K562 (cell line): ENCODE measurements at regions not wholly inside any gene's neighbourhood (a gene's known extent, or its start where the extent isn't known, plus 50 kb on each side); places are given as distances from the start of the nearest gene placed in this dataset.

Experiments used
- ATAC-seq: fragments of 200-7000 bp; cut with Tn5 transposase; 3 replicates; pipeline ENCODE4 v1.9.1; 2020; ENCODE audit warnings: moderate library complexity
- BruUV-seq: library from RNA; stranded (reverse); fragments of 400-500 nt; replicated peaks from 2 replicates; lab custom pipeline; 2021; lab: Mats Ljungman, UMichigan
- CTCF ChIA-PET: fragments of 300-600 bp; formaldehyde crosslinking; extraction: SDS; loops from one replicate; lab custom pipeline; 2021; ENCODE audit warnings: low intra/inter-chr PET ratio; lab: Yijun Ruan, JAX
- POLR2A ChIA-PET: fragments of 300-600, 350-650 bp; sonication (Branson Sonifier 250); formaldehyde crosslinking; extraction: SDS; loops from one replicate; lab custom pipeline; 2021; ENCODE audit warnings: antibody characterized with exemption, inconsistent platforms; lab: Yijun Ruan, JAX
- DNase-seq, 4 experiments: peaks; one replicate each; pipeline versions ENCODE4 v3.0.0 to v3.0.0-alpha.2; 2011 to 2018; ENCODE audit warnings: low spot score in 3 of 4, mixed read lengths in 3 of 4; ENCODE audit errors: extremely low read depth in 1 of 4
- FAIRE-seq: peaks from 2 replicates; lab custom pipeline; 2011; peaks lifted over from hg19 to GRCh38; lab: Jason Lieb, UNC
- H2AFZ ChIP-seq: 2 replicates; pipeline ENCODE4 v1.6.0; 2011; ENCODE audit warnings: low read depth, low read length, control low read depth, inconsistent platforms
- H3K27ac ChIP-seq: fragments of 200-600 bp; 3 replicates; pipeline ENCODE4 v1.8.0; 2011; ENCODE audit warnings: low read depth, mild to moderate bottlenecking, control low read depth, inconsistent platforms, low read length, moderate library complexity, mixed read lengths; ENCODE audit errors: extremely low read depth
- H3K27me3 ChIP-seq, 2 experiments: fragments of 300-600 bp in 1 of 2; 2 replicates in 1 of 2; 3 replicates in 1 of 2; pipeline versions ENCODE4 v1.6.0 to v1.8.0; 2011; ENCODE audit warnings: inconsistent platforms in 2 of 2, low read length in 2 of 2, mild to moderate bottlenecking in 1 of 2, mixed read lengths in 1 of 2, moderate library complexity in 1 of 2; ENCODE audit not compliant: control insufficient read depth in 2 of 2, insufficient read depth in 2 of 2
- H3K36me3 ChIP-seq: fragments of 300-600 bp; 3 replicates; pipeline ENCODE4 v1.8.0; 2011; ENCODE audit warnings: mild to moderate bottlenecking, low read length, inconsistent platforms; ENCODE audit not compliant: control insufficient read depth, insufficient read depth
- H3K4me1 ChIP-seq, 2 experiments: fragments of 200-600 bp in 1 of 2; replicated peaks in 1 of 2; 2 replicates in 1 of 2; 3 replicates in 1 of 2; pipeline versions ENCODE4 v1.5.1 to v1.8.0; 2011; ENCODE audit warnings: inconsistent platforms in 2 of 2, low read length in 2 of 2, mild to moderate bottlenecking in 1 of 2, mixed read lengths in 1 of 2, moderate library complexity in 1 of 2; ENCODE audit not compliant: control insufficient read depth in 2 of 2, insufficient read depth in 2 of 2
- H3K4me2 ChIP-seq: 2 replicates; pipeline ENCODE4 v1.6.1; 2011; ENCODE audit warnings: low read length, control low read depth, inconsistent platforms, mixed read lengths; ENCODE audit not compliant: insufficient read depth
- H3K4me3 ChIP-seq: fragments of 200-600 bp; sonication (generic), shearing (Covaris generic); 2 replicates; pipeline ENCODE4 v1.5.1; 2016; ENCODE audit warnings: control low read depth, inconsistent platforms
- H3K79me2 ChIP-seq: fragments of 200-600 bp; 3 replicates; pipeline ENCODE4 v1.8.0; 2011; ENCODE audit warnings: low read length, inconsistent platforms; ENCODE audit not compliant: control insufficient read depth, insufficient read depth
- H3K9ac ChIP-seq, 2 experiments: 2 replicates each; pipeline versions ENCODE4 v1.6.0 to v1.6.1; 2011; ENCODE audit warnings: low read depth in 2 of 2, low read length in 2 of 2, control low read depth in 1 of 2, inconsistent platforms in 1 of 2, mild to moderate bottlenecking in 1 of 2, mixed read lengths in 1 of 2; ENCODE audit not compliant: insufficient read depth in 1 of 2
- H3K9me1 ChIP-seq: one replicate; pipeline ENCODE4 v1.6.0; 2011; ENCODE audit warnings: inconsistent platforms, mild to moderate bottlenecking, low read length, moderate library complexity; ENCODE audit not compliant: control insufficient read depth, insufficient read depth
- H3K9me3 ChIP-seq: replicated peaks from 2 replicates; pipeline ENCODE4 v1.5.1; 2011; ENCODE audit warnings: low read depth, low read length, inconsistent platforms; ENCODE audit not compliant: control insufficient read depth, insufficient read depth
- H4K20me1 ChIP-seq: replicated peaks from 2 replicates; pipeline ENCODE4 v1.6.1; 2011; ENCODE audit warnings: low read length, inconsistent platforms, mixed read lengths; ENCODE audit not compliant: control insufficient read depth, insufficient read depth
- ARHGAP35 ChIP-seq: fragments of 450-650 bp; IDR thresholded peaks from 2 replicates; pipeline ENCODE4 v1.6.1; 2018; ENCODE audit not compliant: partially characterized antibody
- CC2D1A ChIP-seq: fragments of 450-650 bp; IDR thresholded peaks from 2 replicates; pipeline ENCODE4 v1.6.1; 2017; ENCODE audit warnings: mild to moderate bottlenecking
- ETS2 ChIP-seq: IDR thresholded peaks from 2 replicates; pipeline ENCODE4 v1.6.1; 2016; ENCODE audit warnings: borderline replicate concordance, missing genetic modification characterization, mild to moderate bottlenecking, moderate library complexity, missing compliant biosample characterization; ENCODE audit not compliant: poor library complexity, severe bottlenecking
- LCOR ChIP-seq: sonication (generic); formaldehyde crosslinking; IDR thresholded peaks from 2 replicates; pipeline ENCODE4 v1.8.0; 2022; ENCODE audit warnings: mild to moderate bottlenecking, missing genetic modification reagents
- PCBP1 ChIP-seq: fragments of 200-400 bp; formaldehyde crosslinking; IDR thresholded peaks from 2 replicates; pipeline ENCODE4 v1.6.1; 2018; ENCODE audit warnings: mild to moderate bottlenecking, low read depth, low read length; ENCODE audit not compliant: poor library complexity, severe bottlenecking
- PHTF2 ChIP-seq: fragments of 250-450 bp; sonication (Bioruptor Pico); IDR thresholded peaks from 2 replicates; pipeline ENCODE4 v1.5.0; 2021; ENCODE audit warnings: mild to moderate bottlenecking
- RCOR1 ChIP-seq, 2 experiments: IDR thresholded peaks; 2 replicates each; pipeline ENCODE4 v1.6.1; 2012; ENCODE audit warnings: low read depth in 2 of 2, low read length in 2 of 2, borderline replicate concordance in 1 of 2, improper control_type of control experiment in 1 of 2
- SAFB ChIP-seq: fragments of 200-400 bp; formaldehyde crosslinking; IDR thresholded peaks from 2 replicates; pipeline ENCODE4 v1.6.1; 2017; ENCODE audit warnings: low read depth, low read length, borderline replicate concordance
- SPI1 ChIP-seq: IDR thresholded peaks from 2 replicates; pipeline ENCODE4 v1.6.1; 2011; ENCODE audit warnings: low read depth, low read length, control low read depth, borderline replicate concordance
- XRCC5 ChIP-seq: fragments of 200-400 bp; formaldehyde crosslinking; IDR thresholded peaks from 2 replicates; pipeline ENCODE4 v1.6.1; 2017; ENCODE audit warnings: low read depth, mild to moderate bottlenecking, low read length
- ZNF232 ChIP-seq: sonication (generic); formaldehyde crosslinking; IDR thresholded peaks from 2 replicates; pipeline ENCODE4 v1.8.0; 2022; ENCODE audit warnings: mild to moderate bottlenecking, missing genetic modification reagents
- ZNF263 ChIP-seq: sonication (generic); formaldehyde crosslinking; IDR thresholded peaks from 2 replicates; pipeline ENCODE4 v1.8.0; 2022; ENCODE audit warnings: mild to moderate bottlenecking, missing genetic modification reagents, borderline replicate concordance
- ZNF589 ChIP-seq: fragments of 200-800 bp; sonication (Bioruptor generic); IDR thresholded peaks from 2 replicates; pipeline ENCODE4 v1.6.1; 2016; ENCODE audit warnings: low read depth, missing genetic modification characterization, missing compliant biosample characterization
- WGBS: fragments of 100-300 bp; shearing (Covaris generic); methylation state at CpG from one replicate; pipeline ENCODE4 v1.1.6; 2016; ENCODE audit warnings: low coverage, mixed read lengths; ENCODE audit not compliant: insufficient coverage; ENCODE audit errors: missing lambda C conversion rate; 5-methylcytosine and 5-hydroxymethylcytosine counted together
- in situ Hi-C: fragments of 300-500 bp; cut with MboI; formaldehyde crosslinking; loops from 4 replicates; pipeline ENCODE4 v1.15.0; 2018; ENCODE audit warnings: inconsistent platforms, mixed read lengths
- intact Hi-C: fragments of 100-400 bp; cut with micrococcal nuclease; formaldehyde crosslinking; loops from 2 replicates; pipeline ENCODE4 v1.14.2; 2022
- TF ChIP-seq, protein P1 (sequence below): fragments of 450-650 bp; IDR thresholded peaks from 2 replicates; pipeline ENCODE4 v1.6.1; 2016; ENCODE audit warnings: low read depth
- TF ChIP-seq, protein P2 (sequence below): fragments of 250-450 bp; sonication (Bioruptor Pico); IDR thresholded peaks from 2 replicates; pipeline ENCODE4 v1.4.0; 2020; ENCODE audit warnings: mild to moderate bottlenecking

DNA sequence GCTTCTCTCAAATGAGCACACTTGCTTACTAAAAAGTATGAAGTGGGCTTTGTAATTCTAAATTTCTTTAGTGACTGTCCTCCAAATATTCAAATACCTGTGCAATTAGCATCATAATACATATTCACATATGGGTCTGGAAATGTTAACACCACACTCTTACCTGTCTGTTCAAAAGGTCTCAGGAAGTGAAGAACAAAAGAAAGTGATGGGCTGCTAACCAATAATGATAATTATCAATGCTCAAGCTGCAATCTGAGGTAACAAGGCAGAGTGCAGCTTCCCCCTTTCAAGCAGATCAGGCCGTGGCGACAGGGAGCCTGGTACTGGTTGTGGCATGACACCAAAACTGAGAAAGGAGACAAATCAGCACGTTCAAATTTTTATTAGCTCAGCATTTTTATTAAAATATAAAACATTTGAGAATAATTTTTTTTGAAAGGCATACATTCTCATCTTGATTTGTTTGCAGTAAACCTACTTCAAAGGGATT lies 1044.7 kb upstream of the EPHA7 start:
- 0% methylated on average over 3 of the region's 3 CpGs for WGBS
- intact Hi-C loops: no loop called here
- Histone ChIP-seq H2AFZ (no peak overlapping the region), H3K36me3 (no peaks in the 10 kb centered on the region), H3K27ac (no peak overlapping the region)
- in situ Hi-C loops: no loop called here
- FAIRE-seq (no peak), ATAC-seq (no peak), DNase-seq (no peak)
- no TSS peak for BruUV-seq
- TF ChIP-seq SPI1 (no peak), ZNF263 (CRISPR knock-in tag) (no peak), LCOR (CRISPR knock-in tag) (no peak), ZNF589 (CRISPR knock-in tag) (no peak), ARHGAP35 (no peak), ETS2 (tag) (no peak), SAFB (no peak), PCBP1 (no peak), ZNF232 (CRISPR knock-in tag) (no peak), CC2D1A (no peak), PHTF2 (CRISPR knock-in tag) (no peak), RCOR1 (IDR thresholded peaks at IDR 0.05; ENCODE audit: borderline replicate concordance in 1 of 2, low read depth in 2 of 2, low read length in 2 of 2) (no peak), XRCC5 (no peak)
- TF ChIP-seq, protein P1, sequence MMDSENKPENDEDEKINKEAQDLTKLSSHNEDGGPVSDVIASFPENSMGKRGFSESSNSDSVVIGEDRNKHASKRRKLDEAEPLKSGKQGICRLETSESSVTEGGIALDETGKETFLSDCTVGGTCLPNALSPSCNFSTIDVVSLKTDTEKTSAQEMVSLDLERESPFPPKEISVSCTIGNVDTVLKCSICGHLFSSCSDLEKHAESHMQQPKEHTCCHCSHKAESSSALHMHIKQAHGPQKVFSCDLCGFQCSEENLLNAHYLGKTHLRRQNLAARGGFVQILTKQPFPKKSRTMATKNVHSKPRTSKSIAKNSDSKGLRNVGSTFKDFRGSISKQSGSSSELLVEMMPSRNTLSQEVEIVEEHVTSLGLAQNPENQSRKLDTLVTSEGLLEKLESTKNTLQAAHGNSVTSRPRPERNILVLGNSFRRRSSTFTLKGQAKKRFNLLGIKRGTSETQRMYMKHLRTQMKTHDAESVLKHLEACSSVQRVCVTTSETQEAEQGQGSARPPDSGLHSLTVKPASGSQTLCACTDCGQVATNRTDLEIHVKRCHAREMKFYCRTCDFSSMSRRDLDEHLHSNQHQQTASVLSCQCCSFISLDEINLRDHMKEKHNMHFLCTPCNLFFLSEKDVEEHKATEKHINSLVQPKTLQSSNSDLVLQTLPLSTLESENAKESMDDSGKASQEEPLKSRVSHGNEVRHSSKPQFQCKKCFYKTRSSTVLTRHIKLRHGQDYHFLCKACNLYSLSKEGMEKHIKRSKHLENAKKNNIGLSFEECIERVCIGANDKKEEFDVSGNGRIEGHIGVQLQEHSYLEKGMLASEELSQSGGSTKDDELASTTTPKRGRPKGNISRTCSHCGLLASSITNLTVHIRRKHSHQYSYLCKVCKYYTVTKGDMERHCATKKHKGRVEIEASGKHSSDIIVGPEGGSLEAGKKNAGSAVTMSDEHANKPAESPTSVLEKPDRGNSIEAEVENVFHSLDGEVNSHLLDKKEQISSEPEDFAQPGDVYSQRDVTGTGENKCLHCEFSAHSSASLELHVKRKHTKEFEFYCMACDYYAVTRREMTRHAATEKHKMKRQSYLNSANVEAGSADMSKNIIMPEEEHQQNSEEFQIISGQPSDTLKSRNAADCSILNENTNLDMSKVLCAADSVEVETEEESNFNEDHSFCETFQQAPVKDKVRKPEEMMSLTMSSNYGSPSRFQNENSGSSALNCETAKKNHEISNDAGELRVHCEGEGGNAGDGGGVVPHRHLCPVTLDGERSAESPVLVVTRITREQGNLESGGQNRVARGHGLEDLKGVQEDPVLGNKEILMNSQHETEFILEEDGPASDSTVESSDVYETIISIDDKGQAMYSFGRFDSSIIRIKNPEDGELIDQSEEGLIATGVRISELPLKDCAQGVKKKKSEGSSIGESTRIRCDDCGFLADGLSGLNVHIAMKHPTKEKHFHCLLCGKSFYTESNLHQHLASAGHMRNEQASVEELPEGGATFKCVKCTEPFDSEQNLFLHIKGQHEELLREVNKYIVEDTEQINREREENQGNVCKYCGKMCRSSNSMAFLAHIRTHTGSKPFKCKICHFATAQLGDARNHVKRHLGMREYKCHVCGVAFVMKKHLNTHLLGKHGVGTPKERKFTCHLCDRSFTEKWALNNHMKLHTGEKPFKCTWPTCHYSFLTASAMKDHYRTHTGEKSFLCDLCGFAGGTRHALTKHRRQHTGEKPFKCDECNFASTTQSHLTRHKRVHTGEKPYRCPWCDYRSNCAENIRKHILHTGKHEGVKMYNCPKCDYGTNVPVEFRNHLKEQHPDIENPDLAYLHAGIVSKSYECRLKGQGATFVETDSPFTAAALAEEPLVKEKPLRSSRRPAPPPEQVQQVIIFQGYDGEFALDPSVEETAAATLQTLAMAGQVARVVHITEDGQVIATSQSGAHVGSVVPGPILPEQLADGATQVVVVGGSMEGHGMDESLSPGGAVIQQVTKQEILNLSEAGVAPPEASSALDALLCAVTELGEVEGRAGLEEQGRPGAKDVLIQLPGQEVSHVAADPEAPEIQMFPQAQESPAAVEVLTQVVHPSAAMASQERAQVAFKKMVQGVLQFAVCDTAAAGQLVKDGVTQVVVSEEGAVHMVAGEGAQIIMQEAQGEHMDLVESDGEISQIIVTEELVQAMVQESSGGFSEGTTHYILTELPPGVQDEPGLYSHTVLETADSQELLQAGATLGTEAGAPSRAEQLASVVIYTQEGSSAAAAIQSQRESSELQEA: no peak
- TF ChIP-seq, protein P2, sequence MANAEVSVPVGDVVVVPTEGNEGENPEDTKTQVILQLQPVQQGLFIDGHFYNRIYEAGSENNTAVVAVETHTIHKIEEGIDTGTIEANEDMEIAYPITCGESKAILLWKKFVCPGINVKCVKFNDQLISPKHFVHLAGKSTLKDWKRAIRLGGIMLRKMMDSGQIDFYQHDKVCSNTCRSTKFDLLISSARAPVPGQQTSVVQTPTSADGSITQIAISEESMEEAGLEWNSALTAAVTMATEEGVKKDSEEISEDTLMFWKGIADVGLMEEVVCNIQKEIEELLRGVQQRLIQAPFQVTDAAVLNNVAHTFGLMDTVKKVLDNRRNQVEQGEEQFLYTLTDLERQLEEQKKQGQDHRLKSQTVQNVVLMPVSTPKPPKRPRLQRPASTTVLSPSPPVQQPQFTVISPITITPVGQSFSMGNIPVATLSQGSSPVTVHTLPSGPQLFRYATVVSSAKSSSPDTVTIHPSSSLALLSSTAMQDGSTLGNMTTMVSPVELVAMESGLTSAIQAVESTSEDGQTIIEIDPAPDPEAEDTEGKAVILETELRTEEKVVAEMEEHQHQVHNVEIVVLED: no peak
- TF ChIP-seq, all 486 proteins: peak for 0
- Histone ChIP-seq H3K4me2 (no peak overlapping the region), H3K27me3 (no peaks in the 10 kb centered on the region), H3K9ac (no peak overlapping the region), H4K20me1 (no peaks in the 10 kb centered on the region), H3K9me1 (no peaks in the 10 kb centered on the region), H3K9me3 (no peaks in the 10 kb centered on the region), H3K4me3 (no peak overlapping the region), H3K79me2 (no peaks in the 10 kb centered on the region), H3K4me1 (no peaks in the 10 kb centered on the region)
- ChIA-PET CTCF (no interaction called here), POLR2A (no interaction called here)
